ENCODE measurements at regions not wholly inside any gene's neighbourhood (a gene's known extent, or its start where the extent isn't known, plus 50 kb on each side); places are given as distances from the start of the nearest gene placed in this dataset.
A peak's percentile ranks its signal among the peaks of the same experiment; 100 is the strongest.

DNA sequence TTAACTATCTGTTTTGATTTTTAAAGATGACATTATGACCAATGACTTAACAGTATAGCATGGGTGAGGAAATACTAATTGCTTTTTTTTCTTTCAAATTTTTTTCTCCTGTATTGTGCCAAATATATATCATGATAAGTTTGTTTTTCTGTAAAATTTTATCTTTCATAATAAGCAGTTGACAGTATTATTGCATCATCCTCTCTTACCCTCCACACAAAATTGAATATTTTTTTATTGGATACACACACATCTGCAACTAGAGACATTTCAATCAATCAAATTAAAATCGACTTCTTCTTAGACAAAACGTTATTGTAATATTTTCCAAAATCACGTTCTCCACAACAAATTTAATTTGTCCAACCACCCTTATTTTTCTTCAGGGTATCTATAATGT, 330.4 kb upstream of the BRINP3 start:
- no peak for TF ChIP-seq FOSL2 (CRISPR knock-in tag; IDR thresholded peaks at IDR 0.05)
- TF ChIP-seq IKZF4 (CRISPR knock-in tag; IDR thresholded peaks at IDR 0.05; ENCODE audit: borderline replicate concordance, low read depth, not compliant biosample characterization) = no peak
- no peak for TF ChIP-seq SMC3 (IDR thresholded peaks at IDR 0.05; ENCODE audit: low read length)
- no peak for TF ChIP-seq ARNT (IDR thresholded peaks at IDR 0.05)
- TF ChIP-seq ZBTB38 (CRISPR knock-in tag; IDR thresholded peaks at IDR 0.05) = no peak
- TF ChIP-seq PTBP1 (IDR thresholded peaks at IDR 0.05; ENCODE audit: low read depth, low read length, poor library complexity, severe bottlenecking) = no peak
- TF ChIP-seq, protein P1, sequence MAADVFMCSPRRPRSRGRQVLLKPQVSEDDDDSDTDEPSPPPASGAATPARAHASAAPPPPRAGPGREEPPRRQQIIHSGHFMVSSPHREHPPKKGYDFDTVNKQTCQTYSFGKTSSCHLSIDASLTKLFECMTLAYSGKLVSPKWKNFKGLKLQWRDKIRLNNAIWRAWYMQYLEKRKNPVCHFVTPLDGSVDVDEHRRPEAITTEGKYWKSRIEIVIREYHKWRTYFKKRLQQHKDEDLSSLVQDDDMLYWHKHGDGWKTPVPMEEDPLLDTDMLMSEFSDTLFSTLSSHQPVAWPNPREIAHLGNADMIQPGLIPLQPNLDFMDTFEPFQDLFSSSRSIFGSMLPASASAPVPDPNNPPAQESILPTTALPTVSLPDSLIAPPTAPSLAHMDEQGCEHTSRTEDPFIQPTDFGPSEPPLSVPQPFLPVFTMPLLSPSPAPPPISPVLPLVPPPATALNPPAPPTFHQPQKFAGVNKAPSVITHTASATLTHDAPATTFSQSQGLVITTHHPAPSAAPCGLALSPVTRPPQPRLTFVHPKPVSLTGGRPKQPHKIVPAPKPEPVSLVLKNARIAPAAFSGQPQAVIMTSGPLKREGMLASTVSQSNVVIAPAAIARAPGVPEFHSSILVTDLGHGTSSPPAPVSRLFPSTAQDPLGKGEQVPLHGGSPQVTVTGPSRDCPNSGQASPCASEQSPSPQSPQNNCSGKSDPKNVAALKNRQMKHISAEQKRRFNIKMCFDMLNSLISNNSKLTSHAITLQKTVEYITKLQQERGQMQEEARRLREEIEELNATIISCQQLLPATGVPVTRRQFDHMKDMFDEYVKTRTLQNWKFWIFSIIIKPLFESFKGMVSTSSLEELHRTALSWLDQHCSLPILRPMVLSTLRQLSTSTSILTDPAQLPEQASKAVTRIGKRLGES (CRISPR knock-in tag; IDR thresholded peaks at IDR 0.05; ENCODE audit: borderline replicate concordance) = no peak
- no peak for TF ChIP-seq ZNF674 (CRISPR knock-in tag; IDR thresholded peaks at IDR 0.05; ENCODE audit: low read depth)
- TF ChIP-seq ISL2 (CRISPR knock-in tag; IDR thresholded peaks at IDR 0.05) = no peak
- peak; percentile 58 for TF ChIP-seq ATF7 (IDR thresholded peaks at IDR 0.05)
- no peak for TF ChIP-seq ATF7 (CRISPR knock-in tag; IDR thresholded peaks at IDR 0.05)
- TF ChIP-seq ZNF607 (CRISPR knock-in tag; IDR thresholded peaks at IDR 0.05; ENCODE audit: borderline replicate concordance) = no peak
- no peak for TF ChIP-seq ZNF253 (CRISPR knock-in tag; IDR thresholded peaks at IDR 0.05; ENCODE audit: borderline replicate concordance)
- peak; percentile 25; the same call in 1 of the 2 replicates for TF ChIP-seq CEBPB (IDR thresholded peaks at IDR 0.05; ENCODE audit: borderline replicate concordance, low read depth, low read length)
- H3K79me2 ChIP-seq (ENCODE audit: insufficient read depth, low read length) = no peaks in the 10 kb centered on the region
- H3K36me3 ChIP-seq (replicated peaks in 1 of 2; ENCODE audit: control insufficient read depth in 1 of 2, insufficient read depth in 2 of 2, low read length in 2 of 2) = no peaks in the 10 kb centered on the region
- no peak overlapping the region for H3K4me3 ChIP-seq (replicated peaks in 1 of 3; ENCODE audit: insufficient read depth in 1 of 3, low read depth in 2 of 3, low read length in 3 of 3)
- DNase-seq (ENCODE audit: low spot score) (no peak), FAIRE-seq (no peak), ATAC-seq (no peak)
- H3K9ac ChIP-seq (ENCODE audit: insufficient read depth, low read depth, low read length) = no peak overlapping the region
- no peak overlapping the region for H3K4me2 ChIP-seq (ENCODE audit: low read depth, low read length)
- no peak overlapping the region for H3K27ac ChIP-seq (ENCODE audit: extremely low read length, insufficient read depth, low read length)
- no peak overlapping the region for H2AFZ ChIP-seq (ENCODE audit: low read length)
- no TSS peak for BruUV-seq (replicated peaks)
- H4K20me1 ChIP-seq (ENCODE audit: insufficient read depth, low read length) = no peaks in the 10 kb centered on the region
- CTCF ChIA-PET (ENCODE audit: low intra/inter-chr PET ratio, low total read pairs) = no interaction called here
- WGBS (ENCODE audit: low lambda C conversion rate) = 0% methylated on average over 3 of the region's 3 CpGs
- H3K27me3 ChIP-seq (ENCODE audit: control insufficient read depth in 1 of 2, insufficient read depth in 2 of 2, low read length in 2 of 2) = no peaks in the 10 kb centered on the region
- POLR2A ChIA-PET = no interaction called here
- H3K4me1 ChIP-seq (ENCODE audit: insufficient read depth, low read length) = no peaks in the 10 kb centered on the region
- in situ Hi-C loops (cut with HindIII; ENCODE audit: extremely low pct_ligation_motif_present, low pct_unique_long_range_greater_than_20kb) = no loop called here
- intact Hi-C loops (cut with micrococcal nuclease; ENCODE audit: unreplicated experiment) = no loop called here
- no peaks in the 10 kb centered on the region for H3K9me3 ChIP-seq (ENCODE audit: low read length)

Data from HepG2 (cell line).